ENCODE measurements at regions not wholly inside any gene's neighbourhood (a gene's known extent, or its start where the extent isn't known, plus 50 kb on each side); places are given as distances from the start of the nearest gene placed in this dataset.

GRCh38 chr5:61823781-61824180, 482.2 kb upstream of the KIF2A start:
- no peak for DNase-seq (ENCODE audit: low spot score)

GRCh38 chr5:61824396-61824795, 481.6 kb upstream of the KIF2A start:
- DNase-seq (ENCODE audit: low spot score), result no peak

GRCh38 chr5:61827445-61827975, 478.5 kb upstream of the KIF2A start:
- DNase-seq (ENCODE audit: low spot score), result no peak

- DNase-seq (ENCODE audit: low spot score), result no peak
Observed at GRCh38 chr5:61828856-61829255, 477.1 kb upstream of the KIF2A start.

- DNase-seq (ENCODE audit: low spot score), result no peak
Observed at GRCh38 chr5:61831736-61832135, 474.3 kb upstream of the KIF2A start.

- DNase-seq (ENCODE audit: low spot score), result no peak
Observed at GRCh38 chr5:61837788-61838187, 468.2 kb upstream of the KIF2A start.

GRCh38 chr5:61840361-61840760, 465.6 kb upstream of the KIF2A start:
- DNase-seq (ENCODE audit: low spot score), result no peak

GRCh38 chr5:61842840-61843239, 463.2 kb upstream of the KIF2A start:
- DNase-seq (ENCODE audit: low spot score), result no peak

GRCh38 chr5:61850696-61851095, 455.3 kb upstream of the KIF2A start:
- no peak for DNase-seq (ENCODE audit: low spot score)

GRCh38 chr5:61854531-61854930, 451.5 kb upstream of the KIF2A start:
- DNase-seq (ENCODE audit: low spot score), result no peak

GRCh38 chr5:61860978-61861377, 445.0 kb upstream of the KIF2A start:
- no peak for DNase-seq (ENCODE audit: low spot score)

GRCh38 chr5:61866930-61867329, 439.1 kb upstream of the KIF2A start:
- DNase-seq (ENCODE audit: low spot score), result no peak

GRCh38 chr5:61869333-61869732, 436.7 kb upstream of the KIF2A start:
- DNase-seq (ENCODE audit: low spot score), result no peak

- DNase-seq (ENCODE audit: low spot score), result no peak
Observed at GRCh38 chr5:61878471-61878870, 427.5 kb upstream of the KIF2A start.

GRCh38 chr5:61881821-61882487, 424.1 kb upstream of the KIF2A start:
- DNase-seq (ENCODE audit: low spot score), result peak; percentile 27

- no peak for DNase-seq (ENCODE audit: low spot score)
Observed at GRCh38 chr5:61882901-61883500, 423.0 kb upstream of the KIF2A start.

- no peak for DNase-seq (ENCODE audit: low spot score)
Observed at GRCh38 chr5:61884252-61884855, 421.7 kb upstream of the KIF2A start.

GRCh38 chr5:61886214-61886613, 419.8 kb upstream of the KIF2A start:
- DNase-seq (ENCODE audit: low spot score), result no peak

- DNase-seq (ENCODE audit: low spot score), result no peak
Observed at GRCh38 chr5:61887271-61887670, 418.7 kb upstream of the KIF2A start.

GRCh38 chr5:61894046-61894445, 412.0 kb upstream of the KIF2A start:
- DNase-seq (ENCODE audit: low spot score), result no peak

GRCh38 chr5:61896811-61897210, 409.2 kb upstream of the KIF2A start:
- no peak for DNase-seq (ENCODE audit: low spot score)

- no peak for DNase-seq (ENCODE audit: low spot score)
Observed at GRCh38 chr5:61897251-61897650, 408.8 kb upstream of the KIF2A start.

- no peak for DNase-seq (ENCODE audit: low spot score)
Observed at GRCh38 chr5:61901997-61902396, 404.0 kb upstream of the KIF2A start.
